CD4-positive, alpha-beta T cell treated with Interleukin-10 for 1 hour (primary cell): ENCODE measurements at regions not wholly inside any gene's neighbourhood (a gene's known extent, or its start where the extent isn't known, plus 50 kb on each side); places are given as distances from the start of the nearest gene placed in this dataset.
"Not testable (repeated sequence)": the region's sequence is repeated elsewhere in the genome, so short reads cannot be mapped to it uniquely, and the experiment has no call there.

Experiments
- DNase-seq: peaks from one replicate; pipeline ENCODE4 v3.0.0-alpha.2; 2020

DNA sequence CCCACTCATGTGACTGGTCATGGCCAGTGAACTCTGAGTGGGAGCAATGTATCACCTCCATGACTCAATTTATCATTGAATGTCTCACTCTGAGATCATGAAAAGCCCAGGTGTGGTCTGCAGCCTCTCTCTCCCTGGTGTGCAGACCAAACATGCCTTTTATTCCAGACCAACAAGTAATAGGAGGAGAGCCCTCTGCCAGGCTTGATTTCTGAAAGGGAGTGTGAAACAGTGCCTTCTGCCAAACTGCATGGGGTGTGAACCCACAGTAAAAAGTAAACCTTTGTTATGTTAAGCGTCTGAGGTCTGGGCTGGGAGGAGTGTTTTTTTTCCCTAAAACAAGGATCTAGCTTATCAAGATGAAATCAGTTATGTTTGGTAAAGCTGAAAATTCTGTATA is 601.2 kb downstream of the ADCYAP1 start:
- DNase-seq: no peak

DNA sequence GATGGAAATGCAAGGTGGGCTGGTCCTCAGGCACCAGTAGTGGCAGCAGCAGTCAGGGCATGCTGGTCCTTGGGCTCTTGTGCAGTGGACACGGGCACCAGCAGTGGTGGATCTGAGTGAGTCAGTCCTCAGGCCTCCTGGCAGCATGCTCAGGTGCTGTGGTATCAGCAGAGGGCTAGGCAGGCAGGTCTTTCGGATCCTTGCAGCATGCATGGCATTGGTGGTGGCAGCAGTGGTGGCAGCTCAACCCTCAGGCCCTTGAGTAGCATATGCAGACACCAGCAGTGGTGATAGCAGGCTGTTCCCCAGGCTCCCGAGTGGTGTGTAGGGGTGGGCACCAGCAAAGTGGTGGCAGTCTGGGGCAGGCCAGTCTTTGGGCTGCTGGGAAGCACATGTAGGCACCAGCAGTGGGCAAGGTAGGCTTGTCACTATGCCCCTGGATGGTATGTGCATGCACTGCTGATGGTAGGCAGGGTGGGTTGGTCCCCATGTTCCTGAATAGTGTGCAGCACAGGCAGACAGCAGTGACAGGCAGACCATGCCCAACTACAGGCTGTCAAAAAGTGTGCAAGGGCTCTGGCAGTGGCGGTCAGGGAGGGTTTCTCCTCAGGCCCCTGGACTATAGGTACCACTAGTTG is 606.0 kb downstream of the ADCYAP1 start:
- no peak for DNase-seq

DNA sequence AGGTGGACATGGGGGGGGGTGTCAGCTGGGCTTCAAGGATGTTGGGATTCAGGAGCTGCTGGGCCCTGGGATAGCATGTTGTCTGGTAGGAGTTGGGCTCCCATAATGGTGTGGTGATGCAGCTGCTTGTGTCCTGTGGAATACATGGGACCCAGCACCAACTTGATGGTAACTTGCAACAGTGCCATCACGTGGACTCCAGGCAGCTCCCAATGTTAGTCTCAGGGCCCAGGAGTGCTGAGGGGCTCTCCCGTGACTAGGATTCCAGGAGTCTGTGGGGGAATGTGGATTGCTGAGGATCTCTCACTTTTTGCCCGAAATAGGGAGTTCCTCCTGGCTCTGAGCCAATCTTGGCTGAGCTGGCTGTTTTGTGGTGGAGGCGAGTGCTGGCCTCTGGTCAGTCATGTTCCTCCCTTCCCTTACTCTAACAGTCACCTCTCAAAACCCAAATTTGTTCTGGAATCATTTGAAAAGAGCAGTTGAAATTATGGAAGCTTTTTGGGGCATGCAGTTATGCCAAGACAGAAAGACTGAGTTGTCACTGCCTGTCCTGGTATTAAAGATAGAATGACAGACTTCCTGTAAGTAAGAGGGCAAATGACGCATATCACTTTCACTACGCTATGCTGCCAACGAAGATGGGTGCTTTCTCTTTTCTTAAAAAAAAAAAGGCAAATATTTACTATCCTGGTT is 607.1 kb downstream of the ADCYAP1 start:
- no peak for DNase-seq

DNA sequence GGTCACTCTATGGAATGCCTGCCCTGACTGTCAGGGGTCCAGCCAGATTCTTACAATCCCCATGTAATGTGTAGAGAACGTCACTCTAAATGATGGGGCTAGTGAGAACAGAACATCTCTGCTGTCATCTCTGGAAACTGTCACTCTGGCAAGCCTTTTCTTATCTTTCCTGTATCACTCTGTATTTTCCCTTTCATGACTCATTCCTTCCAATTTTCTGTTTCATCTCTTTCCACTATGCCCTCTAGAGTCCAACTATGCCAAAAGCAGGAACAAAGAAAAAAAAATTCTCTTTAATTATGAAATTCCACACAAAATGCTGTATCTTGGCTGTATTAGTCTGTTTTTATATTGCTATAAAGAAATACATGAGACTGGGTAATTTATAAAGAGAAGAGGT is 608.8 kb downstream of the ADCYAP1 start:
- no peak for DNase-seq

DNA sequence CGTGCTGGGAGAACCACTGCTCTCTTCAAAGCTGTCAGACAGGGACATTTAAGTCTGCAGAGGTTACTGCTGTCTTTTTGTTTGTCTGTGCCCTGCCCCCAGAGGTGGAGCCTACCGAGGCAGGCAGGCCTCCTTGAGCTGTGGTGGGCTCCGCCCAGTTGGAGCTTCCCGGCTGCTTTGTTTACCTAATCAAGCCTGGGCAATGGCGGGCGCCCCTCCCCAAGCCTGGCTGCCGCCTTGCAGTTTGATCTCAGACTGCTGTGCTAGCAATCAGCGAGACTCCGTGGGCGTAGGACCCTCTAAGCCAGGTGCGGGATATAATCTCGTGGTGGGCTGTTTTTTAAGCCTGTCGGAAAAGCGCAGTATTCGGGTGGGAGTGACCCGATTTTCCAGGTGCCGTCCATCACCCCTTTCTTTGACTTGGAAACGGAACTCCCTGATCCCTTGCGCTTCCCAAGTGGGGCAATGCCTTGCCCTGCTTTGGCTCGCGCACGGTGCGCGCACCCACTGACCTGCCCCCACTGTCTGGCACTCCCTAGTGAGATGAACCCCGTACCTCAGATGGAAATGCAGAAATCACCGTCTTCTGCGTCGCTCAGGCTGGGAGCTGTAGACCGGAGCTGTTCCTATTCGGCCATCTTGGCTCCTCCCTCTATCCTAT is 617.0 kb downstream of the ADCYAP1 start:
- not testable (repeated sequence) for DNase-seq

DNA sequence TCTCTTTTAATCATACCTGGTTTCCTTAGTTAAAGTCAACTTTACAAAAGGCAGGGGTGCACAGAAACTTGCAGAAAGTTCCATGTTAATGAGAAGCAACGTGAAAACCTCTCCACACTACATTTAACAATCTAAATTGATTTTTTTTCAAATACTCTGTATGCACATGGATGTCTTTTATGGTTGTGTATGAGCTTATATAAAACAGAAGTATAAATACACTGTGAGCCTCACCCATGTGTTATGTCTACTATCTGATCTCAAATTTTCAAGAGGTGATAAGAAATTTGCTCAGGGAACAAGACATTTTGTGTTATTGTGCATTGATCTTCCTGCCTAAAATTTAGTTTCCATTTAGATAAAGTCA is 617.6 kb downstream of the ADCYAP1 start:
- DNase-seq: no peak

DNA sequence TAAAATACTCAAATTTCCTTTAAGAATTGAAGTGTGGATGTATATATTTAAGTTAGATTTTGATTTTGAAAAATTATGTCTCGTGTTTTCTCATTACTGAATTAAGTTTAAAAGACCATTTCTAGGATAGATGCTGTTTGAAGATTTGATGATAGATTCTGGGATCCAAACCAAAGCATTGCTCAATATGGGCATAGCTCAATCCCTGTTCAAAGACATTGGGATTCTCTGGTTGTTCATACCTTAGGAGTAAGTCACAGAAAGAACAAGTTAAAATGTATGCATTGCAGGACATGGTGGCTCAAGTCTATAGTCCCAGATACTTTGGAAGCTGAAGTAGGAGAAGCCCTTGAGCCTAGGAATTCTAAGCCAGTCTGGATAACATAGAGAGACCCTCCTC is 622.3 kb downstream of the ADCYAP1 start:
- no peak for DNase-seq

DNA sequence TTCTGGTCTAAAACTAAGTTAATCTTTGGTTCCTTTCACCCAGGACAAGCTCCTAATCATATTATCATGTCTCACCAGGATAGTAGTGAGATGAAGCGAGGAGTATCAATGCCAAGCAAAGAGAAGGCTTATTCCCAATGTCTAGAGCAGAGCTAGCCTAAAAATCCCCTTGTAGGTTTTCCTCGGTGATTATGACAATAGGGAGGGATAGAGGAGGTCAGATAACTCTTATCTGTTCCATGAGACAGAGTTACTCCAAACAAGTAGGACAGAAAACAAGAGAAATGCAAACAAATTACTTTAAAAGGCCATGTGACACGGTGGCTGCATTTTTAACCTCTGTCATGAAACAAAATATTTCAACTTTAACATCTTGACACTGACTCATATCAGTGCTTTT is 623.1 kb downstream of the ADCYAP1 start:
- no peak for DNase-seq

DNA sequence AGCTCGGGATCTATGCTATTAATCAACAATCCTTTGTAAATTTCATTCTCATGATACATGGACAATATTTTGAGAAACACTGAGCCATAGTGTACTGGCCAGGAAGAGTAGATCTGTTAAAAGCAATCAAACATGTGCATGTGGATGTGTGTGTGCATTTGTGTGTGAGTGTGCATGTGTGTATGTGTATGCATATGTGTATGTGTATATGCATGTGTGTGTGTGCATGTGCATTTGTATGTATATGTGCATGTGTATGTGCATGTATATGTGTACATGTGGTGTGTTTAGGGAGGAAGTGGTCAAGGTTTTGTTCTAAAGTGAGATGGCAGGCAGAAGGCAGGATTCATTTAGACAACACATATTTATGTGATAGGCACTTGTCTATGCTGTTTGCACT is 623.8 kb downstream of the ADCYAP1 start:
- no peak for DNase-seq

DNA sequence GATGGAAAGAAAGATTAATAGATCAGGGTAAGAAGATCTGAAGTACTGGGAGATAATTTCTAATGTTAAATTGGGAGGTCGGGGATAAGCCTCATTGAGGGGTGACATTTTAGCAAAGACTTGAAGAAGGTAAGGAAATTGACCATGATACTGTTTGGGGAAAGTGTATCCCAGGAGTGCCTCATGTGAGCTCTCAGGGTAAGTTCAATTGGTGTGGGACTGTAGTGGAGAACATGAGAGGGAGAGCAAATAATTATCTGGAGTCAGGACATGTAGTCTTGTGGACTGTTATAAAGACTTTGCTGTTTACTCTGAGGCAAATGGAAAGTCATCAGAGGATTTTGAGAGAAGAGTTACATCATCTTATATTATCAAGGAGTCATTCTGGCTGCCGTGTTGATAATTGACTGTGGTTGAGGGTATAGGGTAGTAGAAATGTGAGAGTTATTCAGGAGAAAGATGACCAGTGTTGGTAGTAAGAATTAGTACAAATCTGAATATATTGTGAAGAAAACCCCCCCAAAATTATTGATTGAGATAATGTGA is 624.4 kb downstream of the ADCYAP1 start:
- DNase-seq: no peak

DNA sequence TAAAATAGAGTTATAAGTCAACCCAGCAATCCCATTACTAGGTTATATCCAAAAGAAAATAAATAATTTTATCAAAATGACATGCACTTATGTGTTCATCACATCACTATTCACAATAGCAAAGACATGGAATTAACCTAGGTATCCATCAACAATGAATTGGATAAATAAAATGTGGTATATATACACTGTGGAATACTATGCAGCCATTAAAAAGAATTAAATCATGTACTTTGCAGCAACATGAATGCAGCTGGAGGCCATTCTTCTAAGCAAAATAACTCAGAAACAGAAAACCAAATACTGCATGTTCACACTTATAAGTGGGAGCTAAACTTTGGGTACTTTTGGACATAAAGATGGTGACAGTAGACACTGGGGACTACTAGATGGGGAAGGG is 626.0 kb downstream of the ADCYAP1 start:
- no peak for DNase-seq

DNA sequence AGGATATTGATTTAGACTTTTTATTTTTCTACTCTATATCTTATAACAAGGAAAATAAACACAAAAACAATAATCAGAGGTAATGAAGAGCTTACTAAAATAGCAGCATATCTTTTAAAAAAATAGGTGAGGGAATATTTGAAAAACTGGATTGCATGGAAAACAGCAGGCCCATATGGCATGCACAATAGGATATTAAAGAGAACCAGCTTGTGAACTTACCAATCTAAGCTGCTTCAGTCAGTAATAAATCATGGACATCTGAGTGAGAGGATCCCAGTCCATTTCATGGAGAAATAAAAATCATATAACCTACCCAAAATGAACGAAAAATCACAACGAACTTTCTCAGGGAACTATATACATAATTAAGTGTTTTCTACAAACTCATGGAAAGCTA is 634.6 kb downstream of the ADCYAP1 start:
- DNase-seq: no peak

DNA sequence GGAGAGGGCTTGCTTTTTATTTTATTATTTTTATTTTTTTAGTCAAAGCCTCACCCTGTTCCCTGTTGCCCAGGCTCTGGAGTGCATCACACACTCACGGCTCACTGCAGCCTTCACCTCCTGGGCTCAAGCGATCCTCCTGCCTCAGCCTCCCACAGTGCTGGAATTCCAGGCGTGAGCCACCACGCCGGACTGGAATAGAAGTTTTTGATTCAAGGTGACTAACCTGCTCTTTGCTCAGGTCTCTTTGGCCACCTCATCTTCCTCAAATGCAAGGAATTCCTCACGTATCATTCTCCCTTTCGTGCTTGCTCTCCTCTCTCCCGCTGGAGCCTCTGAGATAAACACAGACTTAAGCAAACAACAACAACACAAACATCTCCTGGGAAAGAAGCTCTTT is 636.8 kb downstream of the ADCYAP1 start:
- DNase-seq: no peak

DNA sequence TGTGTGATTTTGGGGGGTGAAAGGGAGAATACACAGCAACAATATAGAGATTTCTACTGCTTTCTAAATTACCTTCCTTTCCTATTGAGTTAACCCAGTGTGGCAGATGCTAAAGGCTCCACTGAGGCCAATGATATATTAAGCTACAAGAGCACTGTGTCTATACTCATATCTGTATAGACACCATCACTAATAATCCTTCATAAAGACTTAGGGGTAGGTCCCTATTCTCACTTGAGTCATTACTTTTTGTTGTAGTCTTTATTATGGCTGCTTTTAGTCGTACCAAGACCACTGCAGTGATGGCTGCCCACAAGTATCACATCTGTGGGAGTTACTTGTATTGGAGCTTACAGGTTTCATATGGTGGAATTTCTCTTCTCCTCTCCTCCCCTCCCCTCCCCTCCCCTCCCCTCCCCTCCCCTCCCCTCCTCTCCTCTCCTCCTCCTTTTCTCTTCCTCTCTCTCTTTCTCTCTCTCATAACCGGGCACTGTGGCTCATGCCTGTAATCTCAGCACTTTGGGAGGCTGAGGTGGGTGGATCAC is 637.6 kb downstream of the ADCYAP1 start:
- no peak for DNase-seq

DNA sequence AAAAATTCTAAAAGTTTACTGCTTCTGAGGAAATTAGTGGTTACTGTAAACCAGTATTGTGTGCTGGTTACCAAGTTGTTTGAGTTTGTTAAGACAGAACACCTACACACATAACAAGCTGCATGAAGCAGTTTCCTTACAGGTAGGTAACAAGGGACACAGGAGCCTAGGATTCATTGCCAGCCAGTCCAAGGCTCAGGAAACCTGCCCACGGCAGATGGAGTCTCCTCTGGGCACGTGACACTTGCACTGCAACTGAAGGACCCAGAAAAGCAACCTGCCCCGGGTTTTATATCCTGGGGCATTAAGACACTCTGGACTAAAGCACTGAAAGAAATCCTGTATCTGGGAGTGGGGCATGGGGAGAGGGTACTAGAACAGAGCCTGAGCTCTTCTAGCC is 639.3 kb downstream of the ADCYAP1 start:
- no peak for DNase-seq

DNA sequence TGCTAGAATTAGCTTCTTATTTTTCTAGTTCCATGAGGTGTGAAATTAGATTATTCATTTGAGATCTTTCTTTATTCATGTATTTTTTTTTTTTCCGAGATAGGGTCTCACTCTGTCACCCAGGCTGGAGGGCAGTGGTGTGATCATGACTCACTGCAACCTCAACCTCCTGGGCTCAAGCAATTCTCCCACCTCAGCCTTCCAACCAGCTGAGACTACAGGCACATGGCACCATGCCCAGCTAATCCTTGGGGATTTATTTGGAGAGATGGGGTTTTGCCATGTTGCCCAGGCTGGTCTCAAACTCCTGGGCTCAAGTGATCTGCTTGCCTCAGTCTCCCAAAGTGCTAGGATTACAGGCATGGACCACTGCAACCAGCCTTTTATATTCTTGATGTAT is 653.0 kb downstream of the ADCYAP1 start:
- not testable (repeated sequence) for DNase-seq

DNA sequence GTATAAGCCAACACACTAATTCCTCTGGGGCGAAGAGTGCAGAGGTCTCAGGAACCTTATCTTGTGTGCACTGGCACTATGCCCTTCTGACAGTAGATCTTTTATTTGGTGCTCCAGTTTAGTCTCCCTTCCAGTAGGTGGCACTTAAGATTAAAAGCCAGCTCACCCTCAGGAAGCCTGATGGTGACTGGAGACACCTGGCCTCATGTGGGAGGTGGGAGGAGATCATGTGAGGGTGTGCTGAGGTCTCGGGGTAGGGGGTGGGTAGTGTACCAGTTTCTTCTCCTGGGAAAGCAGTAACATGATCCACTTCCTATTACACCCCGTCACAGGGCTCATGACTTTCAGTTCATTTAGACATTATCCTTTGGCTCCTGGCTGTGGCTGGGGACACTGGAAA is 654.9 kb downstream of the ADCYAP1 start:
- DNase-seq: no peak

DNA sequence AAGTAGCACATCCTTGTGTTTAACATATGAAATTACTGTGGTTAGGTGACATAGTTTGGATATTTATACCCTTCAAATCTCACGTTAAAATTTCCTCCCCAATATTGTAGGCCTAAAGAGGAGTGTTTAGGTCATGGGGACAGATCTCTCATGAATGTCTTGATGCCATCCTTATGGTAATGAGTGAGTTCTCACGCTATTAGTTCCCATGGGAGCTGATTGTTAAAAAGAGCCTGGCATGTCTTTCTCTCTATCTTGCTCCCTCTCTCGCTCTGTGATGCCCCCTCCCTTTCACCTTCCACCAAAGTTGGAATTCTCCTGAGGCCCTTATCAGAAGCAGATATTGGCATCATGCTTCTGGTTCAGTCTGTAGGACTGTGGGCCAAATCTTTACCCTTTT is 660.1 kb downstream of the ADCYAP1 start:
- DNase-seq: no peak

DNA sequence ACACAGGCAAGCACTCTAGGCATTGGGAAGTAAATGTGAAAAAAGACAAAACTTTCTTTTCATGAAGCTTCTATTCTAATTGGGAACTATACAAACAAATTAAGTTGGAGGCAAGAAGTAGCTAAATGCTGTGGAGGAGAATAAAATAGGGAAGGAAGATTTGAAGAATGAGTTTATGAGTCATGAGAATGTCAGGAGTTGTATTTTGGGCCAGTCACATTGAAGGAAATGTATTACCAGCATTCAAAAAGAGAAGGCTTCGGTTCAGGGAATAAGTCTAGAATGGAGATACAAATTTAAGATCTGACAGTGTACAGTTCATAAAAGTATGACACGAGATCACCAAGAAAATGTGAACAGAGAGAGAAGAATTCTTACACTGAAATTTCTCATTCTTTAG is 666.5 kb downstream of the ADCYAP1 start:
- no peak for DNase-seq

DNA sequence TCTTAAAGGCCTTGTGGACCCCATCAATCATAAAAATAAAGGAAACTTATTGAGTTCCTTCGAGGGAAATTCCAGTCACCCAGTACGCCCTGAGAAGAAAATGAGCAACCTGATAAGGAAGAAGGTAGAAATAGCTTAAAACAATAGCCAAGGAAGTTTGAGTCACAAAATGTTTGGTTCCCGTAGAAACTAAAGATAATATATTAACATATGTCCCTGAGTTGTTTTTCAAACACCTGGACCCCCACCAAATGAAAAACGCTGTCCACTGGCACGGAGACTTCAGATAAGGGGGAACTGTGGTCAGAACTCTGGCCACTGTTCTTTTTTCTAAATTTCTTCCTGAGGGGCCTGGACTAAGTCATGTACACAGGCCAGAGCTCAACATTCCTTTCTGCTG is 669.1 kb downstream of the ADCYAP1 start:
- DNase-seq: no peak

DNA sequence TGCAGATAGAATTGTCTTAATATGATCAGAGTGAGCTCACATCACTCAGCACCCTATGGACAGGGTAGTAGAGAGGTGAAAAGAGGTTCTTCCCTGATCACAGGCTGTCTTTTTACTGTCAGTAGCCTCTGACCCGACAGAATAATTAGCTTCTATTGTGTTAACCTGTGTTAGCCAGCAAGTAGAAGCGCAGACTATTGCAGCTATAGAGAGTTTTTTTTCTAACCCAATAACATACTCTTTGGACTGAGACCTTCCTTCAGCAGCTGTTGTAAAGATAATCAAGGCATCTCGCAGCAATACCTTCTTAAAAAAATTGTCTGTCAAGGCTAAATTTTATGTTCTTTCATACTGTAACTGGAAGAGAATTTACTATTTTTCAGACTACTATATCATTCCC is 670.4 kb downstream of the ADCYAP1 start:
- no peak for DNase-seq

DNA sequence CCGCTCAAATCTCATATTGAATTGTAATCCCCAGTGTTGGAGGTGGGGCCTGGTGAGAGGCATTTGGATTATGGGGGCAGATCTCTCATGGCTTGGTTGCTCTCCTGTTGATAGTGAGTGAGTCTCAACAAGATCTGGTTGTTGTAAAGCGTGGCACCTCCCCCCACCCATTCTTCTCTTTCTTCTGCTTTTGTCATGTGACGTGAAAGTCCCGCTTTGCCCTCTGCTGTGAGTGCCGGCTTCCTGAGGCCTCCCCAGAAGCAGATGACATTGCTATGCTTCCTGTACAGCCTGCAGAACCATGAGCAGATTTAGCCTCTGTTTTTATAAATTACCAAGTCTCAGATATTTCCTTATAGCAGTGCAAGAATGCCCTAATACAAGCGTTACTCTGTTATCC is 673.8 kb downstream of the ADCYAP1 start:
- DNase-seq: no peak

DNA sequence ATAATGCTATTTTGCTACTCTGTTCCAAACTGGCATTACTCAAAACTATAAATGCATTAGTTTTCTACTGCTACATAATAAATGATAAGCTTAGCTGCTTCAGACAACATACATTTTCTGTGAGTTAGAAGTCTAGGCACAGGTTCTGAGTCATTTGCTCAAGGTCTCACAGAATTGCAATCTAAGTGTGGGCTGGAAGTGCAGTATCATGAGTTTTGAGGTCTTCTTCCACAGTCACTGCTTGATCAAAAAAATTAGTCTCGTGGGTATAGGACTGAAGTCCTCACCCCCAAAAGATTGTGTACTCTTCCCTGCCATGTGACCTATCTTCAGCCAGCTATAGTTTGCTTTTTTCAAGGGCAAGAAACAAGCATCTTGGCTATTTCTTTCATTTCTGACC is 676.9 kb downstream of the ADCYAP1 start:
- DNase-seq: no peak

DNA sequence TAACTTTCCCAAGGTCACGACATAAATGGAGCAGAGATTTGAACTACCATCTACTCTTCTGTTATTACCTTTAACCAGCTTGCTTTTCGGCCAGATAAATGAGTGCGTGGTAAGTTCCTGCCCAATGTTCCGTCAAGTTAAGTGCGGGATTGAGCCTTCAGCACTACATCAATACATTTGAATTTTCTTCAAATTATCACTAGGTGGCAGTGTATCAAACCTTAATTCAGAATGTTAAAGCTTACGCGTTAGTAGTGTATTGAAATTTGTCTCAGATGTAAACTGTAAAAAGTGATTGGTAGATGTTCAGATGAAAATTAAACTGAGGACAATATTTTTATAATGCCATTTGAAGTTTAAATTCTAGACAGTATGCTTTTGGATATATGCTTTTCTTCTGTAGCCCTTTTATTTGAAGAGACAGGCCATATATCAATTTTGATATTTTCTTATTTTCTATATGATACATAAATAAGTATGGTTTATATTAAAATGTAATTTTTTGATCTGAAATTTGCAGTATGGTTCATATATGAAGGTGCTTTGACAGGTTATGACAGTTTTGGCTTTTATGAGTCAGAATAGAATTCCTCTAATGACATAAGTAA is 681.3 kb downstream of the ADCYAP1 start:
- peak; percentile 3 for DNase-seq
